ENCODE measurements at regions not wholly inside any gene's neighbourhood (a gene's known extent, or its start where the extent isn't known, plus 50 kb on each side); places are given as distances from the start of the nearest gene placed in this dataset.

DNA sequence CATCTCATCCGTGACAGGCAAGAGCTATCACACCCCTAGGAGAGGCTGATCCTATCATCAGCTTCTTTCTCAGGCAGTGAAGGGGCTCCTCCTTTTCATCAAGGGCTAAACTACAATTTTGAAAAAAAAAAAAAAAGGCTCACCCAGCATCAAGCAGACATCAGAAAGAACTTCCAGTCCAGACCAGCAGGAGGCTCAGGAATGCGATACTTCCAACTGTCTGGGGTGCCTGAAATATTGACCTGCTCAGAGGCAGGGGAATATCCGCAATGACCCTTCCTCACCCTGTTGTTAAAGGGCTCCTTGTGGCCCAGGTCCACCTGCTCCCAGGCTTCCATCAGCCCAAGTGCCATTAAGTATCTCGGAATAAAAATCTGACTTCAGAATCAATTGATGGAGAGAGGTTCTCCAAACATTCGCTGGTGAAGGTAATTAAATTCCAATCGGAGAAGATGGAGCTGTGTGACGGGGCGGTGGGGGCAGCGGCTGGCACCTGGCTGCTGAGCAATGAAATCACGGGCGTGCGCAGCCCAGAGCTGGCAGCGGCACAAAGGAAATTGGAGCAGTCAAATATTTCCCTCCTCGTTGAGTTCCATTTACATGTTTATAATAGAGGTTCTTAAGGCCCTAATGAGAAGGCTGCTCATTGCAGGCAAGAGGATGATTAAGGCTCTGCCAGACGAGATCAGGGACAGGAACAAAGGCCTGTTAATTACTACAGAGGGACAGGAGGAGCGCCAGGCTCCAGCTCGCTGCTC, 69.0 kb upstream of the THY1 start:
- DNase-seq (ENCODE audit: low spot score) = no peak

DNA sequence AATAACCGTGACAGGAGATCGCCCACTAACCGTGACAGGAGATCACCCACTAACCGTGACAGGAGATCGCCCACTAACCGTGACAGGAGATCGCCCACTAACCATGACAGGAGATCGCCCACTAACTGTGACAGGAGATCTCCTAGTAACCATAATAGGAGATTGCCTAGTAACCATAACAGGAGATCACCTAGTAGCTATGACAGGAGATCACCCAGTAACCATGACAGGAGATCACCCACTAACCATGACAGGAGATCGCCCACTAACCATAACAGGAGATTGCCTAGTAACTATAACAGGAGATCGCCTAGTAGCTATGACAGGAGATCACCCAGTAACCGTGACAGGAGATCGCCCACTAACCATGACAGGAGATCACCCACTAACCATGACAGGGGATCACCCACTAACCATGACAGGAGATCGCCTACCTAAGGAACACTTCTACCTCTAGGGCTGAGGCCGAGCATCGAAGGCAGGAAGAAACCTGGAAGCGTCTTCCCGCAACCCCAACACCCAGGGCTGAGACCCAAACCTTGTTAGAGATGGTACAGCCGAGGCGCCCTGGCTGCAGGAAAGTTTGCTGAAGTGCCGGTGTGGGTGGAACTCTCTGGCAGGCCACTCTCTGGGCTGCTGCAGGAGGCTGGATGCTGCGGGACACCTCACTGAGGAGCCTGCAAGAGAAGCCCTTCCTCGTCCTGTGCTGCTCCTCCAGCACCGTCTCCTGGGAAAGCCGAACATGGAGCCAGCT, 67.5 kb upstream of the THY1 start:
- DNase-seq (ENCODE audit: low spot score) = peak; percentile 6

DNA sequence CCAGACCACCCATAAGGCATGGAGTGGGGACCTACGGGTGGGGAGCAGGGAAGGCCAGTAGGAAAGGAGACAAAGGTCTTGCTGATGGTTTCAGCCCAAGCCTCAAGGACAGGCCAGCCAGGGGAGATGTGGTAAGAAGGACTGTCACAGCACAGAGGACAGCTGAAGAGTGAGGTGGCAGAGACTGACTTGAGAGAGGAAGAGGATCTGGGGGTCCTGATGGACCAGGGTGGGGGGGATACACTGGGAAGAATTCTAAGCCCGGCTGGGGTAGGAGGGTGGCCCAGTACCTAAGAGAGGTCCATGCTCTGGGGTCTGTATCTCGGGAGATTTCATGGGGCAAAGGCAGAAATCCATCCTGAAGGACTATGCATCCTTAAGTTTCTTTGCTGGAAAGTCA, 66.1 kb upstream of the THY1 start:
- peak; percentile 43 for DNase-seq (ENCODE audit: low spot score)

- peak; percentile 60 for DNase-seq (ENCODE audit: low spot score)
These were observed 65.5 kb upstream of the THY1 start for GRCh38 chr11:119488256-119488995.

DNA sequence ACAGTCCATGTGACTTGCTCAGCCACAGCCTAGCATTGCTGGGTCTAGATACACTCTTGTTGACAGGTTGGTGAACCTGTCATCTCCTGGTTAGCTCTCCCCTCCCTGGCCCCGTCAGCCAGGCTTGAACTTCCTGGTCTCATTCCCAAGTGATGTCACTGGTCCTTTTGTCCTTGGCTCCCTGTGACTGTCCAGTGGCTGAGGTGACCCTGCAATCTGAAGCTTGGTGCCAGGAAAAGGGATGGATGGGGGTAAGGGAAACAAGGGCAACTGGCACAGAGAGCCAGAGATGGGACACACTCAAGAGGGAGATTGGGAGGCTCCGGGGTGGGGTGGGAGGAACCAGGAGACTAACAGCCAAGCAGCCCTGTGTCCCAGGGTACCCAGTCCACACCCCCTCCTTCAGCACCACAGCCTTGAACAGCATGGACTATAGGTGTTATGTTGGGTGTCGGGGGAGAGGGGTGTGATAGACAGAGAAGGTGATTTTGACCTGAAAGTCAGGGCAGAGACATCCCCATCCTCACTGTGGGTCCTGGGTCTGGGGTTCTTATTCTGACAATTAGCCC, 63.8 kb upstream of the THY1 start:
- peak; percentile 80 for DNase-seq (ENCODE audit: low spot score)

GRCh38 chr11:119486016-119486415, 63.0 kb upstream of the THY1 start:
- peak; percentile 16 for DNase-seq (ENCODE audit: low spot score)

- peak; percentile 88 for DNase-seq (ENCODE audit: low spot score)
These were observed 62.0 kb upstream of the THY1 start for GRCh38 chr11:119484741-119485605.

GRCh38 chr11:119483881-119484371, 61.0 kb upstream of the THY1 start:
- peak; percentile 83 for DNase-seq (ENCODE audit: low spot score)

DNA sequence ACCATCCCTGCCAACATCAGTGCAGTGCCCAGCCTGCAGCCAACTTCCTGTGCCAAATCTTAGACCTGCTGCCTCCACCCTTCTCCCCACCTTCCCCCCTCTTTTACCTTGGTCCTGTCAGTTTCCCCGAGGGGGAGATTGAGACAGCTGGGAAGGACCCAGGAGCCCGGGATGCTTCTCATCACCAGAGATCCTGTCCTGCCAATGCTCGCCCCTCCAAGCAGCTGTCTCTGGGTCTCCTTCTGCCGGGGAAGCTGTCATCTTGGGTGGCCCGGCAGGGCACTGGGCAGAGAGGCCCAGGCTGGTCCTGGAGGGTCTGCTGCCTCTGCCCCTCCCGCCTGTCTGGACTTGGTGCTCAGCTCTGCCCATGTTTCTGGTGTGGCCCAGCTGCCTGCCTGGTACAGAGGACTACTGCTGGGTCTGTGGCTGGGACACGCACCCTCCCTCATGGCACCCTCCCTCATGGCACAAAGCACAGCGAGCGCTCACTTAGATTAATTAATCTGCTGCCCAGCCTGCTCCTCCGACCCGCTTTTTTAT, 60.4 kb upstream of the THY1 start:
- peak; percentile 53 for DNase-seq (ENCODE audit: low spot score)

DNA sequence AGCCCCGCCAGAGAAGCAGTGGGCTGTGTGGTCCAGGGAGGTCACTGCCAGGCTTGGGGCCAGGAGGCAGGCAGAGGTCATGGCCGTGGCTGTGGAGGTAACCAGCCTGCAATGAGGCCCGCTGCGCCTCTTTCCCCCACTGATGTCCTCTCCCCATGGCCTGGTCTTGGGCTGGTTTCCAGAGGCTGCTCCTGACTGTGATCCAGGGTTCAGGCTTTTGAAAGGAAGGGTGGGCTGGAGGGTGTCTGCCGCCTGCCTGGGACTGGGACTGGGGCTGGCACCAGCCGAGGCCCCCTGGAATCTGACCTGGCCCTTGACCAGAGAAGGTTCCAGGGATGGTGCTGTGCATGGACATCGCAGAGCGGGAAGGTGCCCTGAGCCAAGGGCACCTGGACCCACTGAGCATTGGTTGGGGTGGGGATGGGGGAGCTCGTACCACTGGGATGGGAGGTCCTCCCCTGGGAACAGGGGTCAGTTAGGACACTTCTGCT, 59.6 kb upstream of the THY1 start:
- DNase-seq (ENCODE audit: low spot score) = peak; percentile 81

- peak; percentile 87 for DNase-seq (ENCODE audit: low spot score)
These were observed 58.9 kb upstream of the THY1 start for GRCh38 chr11:119481667-119482400.

GRCh38 chr11:119481021-119481666, 58.2 kb upstream of the THY1 start:
- peak; percentile 94 for DNase-seq (ENCODE audit: low spot score)

DNA sequence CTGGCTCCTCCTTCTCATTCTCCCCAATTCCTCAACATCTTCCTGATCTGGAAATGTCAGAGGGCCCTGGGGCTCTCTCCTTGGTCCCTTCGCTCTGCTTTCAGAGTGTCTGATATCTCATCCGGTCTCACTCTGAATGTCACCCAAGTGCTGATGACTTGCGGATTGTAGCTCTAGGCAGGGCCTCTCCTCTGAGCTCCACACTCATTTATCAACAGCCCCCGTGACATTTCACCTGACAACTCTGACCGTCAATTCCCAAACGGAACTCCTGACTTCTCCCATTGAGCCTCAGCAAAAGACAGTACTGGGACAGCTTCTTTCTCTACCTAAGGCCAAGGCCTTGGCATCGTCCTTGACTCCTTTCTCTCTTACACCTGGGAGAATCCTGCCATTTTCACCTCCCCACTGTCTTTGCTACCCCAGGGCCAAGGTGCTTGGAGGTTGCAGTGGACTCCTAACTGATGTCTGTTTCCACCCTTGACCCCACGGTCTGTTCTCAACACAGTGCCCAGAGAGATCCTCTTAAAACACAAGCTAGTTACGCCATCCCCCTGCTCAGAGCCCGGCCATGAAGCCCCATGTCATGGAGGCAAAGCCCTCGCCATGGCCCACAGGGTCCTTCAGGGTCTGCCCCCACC, 57.5 kb upstream of the THY1 start:
- DNase-seq (ENCODE audit: low spot score) = peak; percentile 75

GRCh38 chr11:119479685-119480275, 56.8 kb upstream of the THY1 start:
- no peak for DNase-seq (ENCODE audit: low spot score)

GRCh38 chr11:119478711-119479285, 55.8 kb upstream of the THY1 start:
- peak; percentile 26 for DNase-seq (ENCODE audit: low spot score)

DNA sequence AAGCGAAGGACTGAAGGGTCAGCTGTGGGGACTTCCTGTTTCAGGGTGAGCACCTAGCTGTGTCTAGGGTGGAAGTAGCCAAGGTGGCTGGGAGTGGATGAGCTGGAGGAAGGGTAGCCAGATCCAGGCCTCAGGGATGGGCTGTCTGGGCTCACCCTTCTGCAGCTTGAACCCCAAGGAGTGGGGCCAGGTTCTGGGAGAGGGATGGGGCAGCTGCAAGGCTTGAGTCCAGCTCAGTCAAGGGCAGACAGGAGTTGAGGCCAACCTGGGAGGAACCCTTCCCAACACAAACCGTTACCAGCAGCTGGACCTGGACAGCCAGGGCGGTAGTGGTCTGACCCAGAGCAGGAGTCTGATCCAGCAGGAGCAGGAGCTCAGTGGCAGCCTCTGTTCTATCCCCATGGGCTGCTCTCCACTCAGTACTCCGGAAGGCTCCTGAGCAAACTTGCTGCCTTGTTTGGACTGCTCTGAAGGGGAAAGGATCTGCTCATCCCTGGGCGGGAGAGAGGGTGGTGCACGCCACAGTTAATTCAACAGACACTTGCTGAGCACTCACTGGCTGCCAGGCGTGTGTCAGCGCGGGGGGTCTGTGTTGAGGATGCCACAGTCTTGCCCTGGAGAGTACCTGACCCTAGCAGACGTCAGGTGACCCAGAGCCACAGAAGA, 53.8 kb upstream of the THY1 start:
- DNase-seq (ENCODE audit: low spot score) = no peak

GRCh38 chr11:119476038-119476437, 53.1 kb upstream of the THY1 start:
- DNase-seq (ENCODE audit: low spot score) = no peak
